ENCODE measurements at regions not wholly inside any gene's neighbourhood (a gene's known extent, or its start where the extent isn't known, plus 50 kb on each side); places are given as distances from the start of the nearest gene placed in this dataset.

DNA sequence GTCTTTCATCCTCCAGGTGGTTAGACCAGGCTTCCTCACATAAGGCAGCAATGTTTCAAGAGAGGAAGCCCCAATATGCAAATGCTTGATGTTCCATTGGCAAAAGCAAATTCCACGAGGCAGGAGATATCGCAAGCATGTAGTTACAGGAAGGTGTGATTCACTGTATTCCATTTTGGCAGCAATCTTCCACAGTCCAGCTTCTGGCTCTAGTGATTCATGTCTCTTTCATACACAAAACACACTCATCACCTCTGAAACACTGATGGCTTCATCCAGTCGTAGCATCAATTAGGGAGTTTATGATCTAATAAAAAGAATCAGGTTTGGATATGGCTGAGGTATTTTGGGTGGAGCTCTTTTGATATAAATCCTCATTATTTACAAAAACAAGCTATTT, 552.2 kb upstream of the RIOK2 start:
- no peak for TF ChIP-seq POLR2AphosphoS5 (IDR thresholded peaks at IDR 0.05; ENCODE audit: low read depth, low read length)
- no peak for TF ChIP-seq POU2F2 (IDR thresholded peaks at IDR 0.05; ENCODE audit: low read depth, low read length)
- no peak for TF ChIP-seq SPI1 (IDR thresholded peaks at IDR 0.05; ENCODE audit: low read depth, low read length)
- no peak for TF ChIP-seq TAF1 (IDR thresholded peaks at IDR 0.05; ENCODE audit: low read depth, low read length)
- no peak for TF ChIP-seq PAX5 (IDR thresholded peaks at IDR 0.05; ENCODE audit: insufficient read depth, low read length, severe bottlenecking)
- TF ChIP-seq POLR2A (IDR thresholded peaks at IDR 0.05; ENCODE audit: low read depth, low read length) = no peak
- no peak for FAIRE-seq
- DNase-seq (ENCODE audit: insufficient read length, low spot score) = no peak

DNA sequence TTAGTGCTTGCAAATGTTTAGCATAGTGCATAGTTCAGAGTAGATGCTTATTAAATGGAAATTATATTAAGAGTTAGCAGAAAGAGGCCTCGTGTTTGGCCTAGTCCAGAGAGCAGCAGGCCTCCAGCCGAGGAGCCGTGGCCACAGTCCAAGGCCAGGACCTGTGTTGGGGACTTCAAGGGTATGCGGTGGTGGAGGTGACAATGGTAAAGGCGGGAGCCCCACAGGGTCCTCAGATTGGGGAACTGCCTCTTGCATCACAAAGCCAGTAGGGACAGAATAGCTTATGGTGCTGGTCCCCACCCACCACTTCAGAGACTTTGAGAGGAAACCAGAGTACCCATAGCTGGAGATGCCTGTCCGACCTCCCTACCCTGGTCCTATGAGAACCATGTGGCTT, 554.6 kb upstream of the RIOK2 start:
- DNase-seq (ENCODE audit: insufficient read length, low spot score) (no peak), FAIRE-seq (no peak)
- TF ChIP-seq TAF1 (IDR thresholded peaks at IDR 0.05; ENCODE audit: low read depth, low read length) (no peak), POLR2AphosphoS5 (IDR thresholded peaks at IDR 0.05; ENCODE audit: low read depth, low read length) (no peak), PAX5 (IDR thresholded peaks at IDR 0.05; ENCODE audit: insufficient read depth, low read length, severe bottlenecking) (no peak), POU2F2 (IDR thresholded peaks at IDR 0.05; ENCODE audit: low read depth, low read length) (no peak), POLR2A (IDR thresholded peaks at IDR 0.05; ENCODE audit: low read depth, low read length) (no peak), SPI1 (IDR thresholded peaks at IDR 0.05; ENCODE audit: low read depth, low read length) (no peak)

DNA sequence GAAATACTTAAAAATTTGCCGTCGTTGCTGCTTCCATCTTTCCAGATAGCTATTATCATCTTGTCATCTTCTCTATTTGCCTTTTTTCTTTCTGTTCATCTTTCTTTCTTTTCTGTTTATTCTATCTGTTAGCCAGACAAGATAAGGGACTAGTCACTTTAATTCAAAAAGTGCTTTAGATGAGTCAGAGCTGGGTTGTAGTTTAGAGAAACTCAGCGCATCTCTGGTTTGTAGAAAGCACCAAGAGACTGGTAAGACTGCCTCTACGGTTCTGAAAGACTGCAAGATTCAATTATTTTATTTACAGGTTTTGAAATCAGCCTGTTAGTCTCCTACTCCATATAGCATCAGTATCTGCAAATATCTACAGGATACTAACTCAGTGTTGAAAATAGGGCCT, 562.8 kb upstream of the RIOK2 start:
- no peak for DNase-seq (ENCODE audit: insufficient read length, low spot score)
- TF ChIP-seq SPI1 (IDR thresholded peaks at IDR 0.05; ENCODE audit: low read depth, low read length) = no peak
- no peak for TF ChIP-seq POLR2AphosphoS5 (IDR thresholded peaks at IDR 0.05; ENCODE audit: low read depth, low read length)
- no peak for TF ChIP-seq POLR2A (IDR thresholded peaks at IDR 0.05; ENCODE audit: low read depth, low read length)
- TF ChIP-seq PAX5 (IDR thresholded peaks at IDR 0.05; ENCODE audit: insufficient read depth, low read length, severe bottlenecking) = no peak
- no peak for TF ChIP-seq TAF1 (IDR thresholded peaks at IDR 0.05; ENCODE audit: low read depth, low read length)
- no peak for FAIRE-seq

DNA sequence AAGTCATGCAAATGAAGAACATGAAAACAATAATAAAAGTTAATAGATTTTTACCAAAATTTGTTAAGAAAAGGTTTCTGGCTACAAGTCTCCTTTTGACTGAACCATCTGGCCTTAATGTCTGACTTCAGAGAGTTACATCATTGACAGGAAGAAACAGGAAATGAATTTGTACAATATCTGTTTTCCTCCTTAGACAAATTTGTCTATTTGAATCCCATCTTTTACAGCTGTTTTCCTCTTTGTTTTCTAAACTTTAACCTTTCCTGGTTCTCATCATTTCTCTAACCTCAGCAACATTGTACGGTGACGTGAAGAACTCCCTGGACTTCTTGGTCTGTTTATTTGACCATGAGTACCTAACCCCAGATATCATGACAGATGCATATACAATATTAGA, 567.5 kb upstream of the RIOK2 start:
- DNase-seq (ENCODE audit: insufficient read length, low spot score) = no peak
- no peak for FAIRE-seq

DNA sequence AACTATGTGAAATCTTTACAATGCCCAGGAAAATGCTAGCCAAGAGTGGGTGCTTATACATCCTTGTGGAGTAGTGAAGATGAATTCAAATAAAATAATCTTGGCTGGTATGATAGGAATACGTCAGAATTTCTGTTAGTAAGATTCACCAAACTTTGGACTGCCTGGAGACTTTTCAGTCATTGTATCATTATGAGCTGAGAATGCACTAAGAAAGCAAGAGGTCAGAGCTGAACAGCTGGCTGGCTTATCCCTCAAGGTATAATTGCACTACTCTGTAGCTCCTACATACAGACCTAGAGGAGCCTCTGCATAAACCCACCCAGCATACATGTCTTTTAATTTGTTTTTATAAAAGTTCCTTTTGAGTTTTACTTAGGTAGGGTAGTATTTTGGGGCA, 568.5 kb upstream of the RIOK2 start:
- DNase-seq (ENCODE audit: insufficient read length, low spot score) (no peak), FAIRE-seq (no peak)
- TF ChIP-seq POLR2AphosphoS5 (IDR thresholded peaks at IDR 0.05; ENCODE audit: low read depth, low read length) (no peak), POU2F2 (IDR thresholded peaks at IDR 0.05; ENCODE audit: low read depth, low read length) (no peak), SPI1 (IDR thresholded peaks at IDR 0.05; ENCODE audit: low read depth, low read length) (no peak), POLR2A (IDR thresholded peaks at IDR 0.05; ENCODE audit: low read depth, low read length) (no peak), TAF1 (IDR thresholded peaks at IDR 0.05; ENCODE audit: low read depth, low read length) (no peak), PAX5 (IDR thresholded peaks at IDR 0.05; ENCODE audit: insufficient read depth, low read length, severe bottlenecking) (no peak)

More for the DNA sequence above, 567.5 kb upstream of the RIOK2 start:
- no peak for TF ChIP-seq POU2F2 (IDR thresholded peaks at IDR 0.05; ENCODE audit: low read depth, low read length)
- TF ChIP-seq PAX5 (IDR thresholded peaks at IDR 0.05; ENCODE audit: insufficient read depth, low read length, severe bottlenecking) = no peak
- no peak for TF ChIP-seq SPI1 (IDR thresholded peaks at IDR 0.05; ENCODE audit: low read depth, low read length)
- no peak for TF ChIP-seq POLR2A (IDR thresholded peaks at IDR 0.05; ENCODE audit: low read depth, low read length)
- no peak for TF ChIP-seq TAF1 (IDR thresholded peaks at IDR 0.05; ENCODE audit: low read depth, low read length)
- TF ChIP-seq POLR2AphosphoS5 (IDR thresholded peaks at IDR 0.05; ENCODE audit: low read depth, low read length) = no peak

DNA sequence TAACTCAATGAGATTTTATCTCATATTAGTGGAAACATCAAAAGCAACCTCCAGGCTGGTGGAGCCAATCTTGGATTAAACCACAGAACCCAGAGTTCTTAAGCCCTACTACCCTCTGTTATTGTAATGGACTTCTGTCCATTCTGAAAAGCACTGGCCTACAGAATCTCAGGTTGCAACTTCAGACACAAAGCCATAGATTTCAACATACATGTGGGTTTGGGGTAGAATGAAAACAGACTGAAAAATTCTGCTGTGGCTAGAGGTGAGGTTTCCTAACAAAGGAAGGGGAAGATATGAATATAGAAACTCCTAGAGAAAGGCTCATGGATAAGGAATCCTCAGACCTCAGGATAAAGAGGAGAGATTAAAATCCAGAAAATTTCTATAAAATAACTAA, 569.8 kb upstream of the RIOK2 start:
- FAIRE-seq (no peak), DNase-seq (ENCODE audit: insufficient read length, low spot score) (no peak)
- no peak for TF ChIP-seq POU2F2 (IDR thresholded peaks at IDR 0.05; ENCODE audit: low read depth, low read length)
- no peak for TF ChIP-seq PAX5 (IDR thresholded peaks at IDR 0.05; ENCODE audit: insufficient read depth, low read length, severe bottlenecking)
- TF ChIP-seq POLR2AphosphoS5 (IDR thresholded peaks at IDR 0.05; ENCODE audit: low read depth, low read length) = no peak
- no peak for TF ChIP-seq POLR2A (IDR thresholded peaks at IDR 0.05; ENCODE audit: low read depth, low read length)
- TF ChIP-seq TAF1 (IDR thresholded peaks at IDR 0.05; ENCODE audit: low read depth, low read length) = no peak
- no peak for TF ChIP-seq SPI1 (IDR thresholded peaks at IDR 0.05; ENCODE audit: low read depth, low read length)

DNA sequence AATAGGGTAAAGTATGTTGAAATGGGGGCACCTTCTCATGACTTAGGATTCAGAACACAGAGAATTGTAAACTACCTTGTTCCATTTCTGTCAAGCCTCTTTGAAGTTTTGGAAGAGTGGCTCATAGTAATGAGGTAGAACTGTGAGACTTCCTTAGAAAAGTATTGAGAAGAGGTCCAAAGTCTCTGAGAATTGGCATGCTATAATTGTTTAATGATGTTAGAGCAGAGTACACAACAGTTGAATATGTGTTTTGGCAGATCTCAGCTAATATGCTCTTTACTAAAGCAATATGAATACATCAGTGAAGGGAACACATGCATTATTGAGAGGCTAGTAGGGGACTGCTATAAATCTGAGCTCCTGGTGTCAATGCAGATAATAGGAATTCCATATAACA, 579.4 kb upstream of the RIOK2 start:
- DNase-seq (ENCODE audit: insufficient read length, low spot score) (no peak), FAIRE-seq (no peak)
- no peak for TF ChIP-seq SPI1 (IDR thresholded peaks at IDR 0.05; ENCODE audit: low read depth, low read length)
- TF ChIP-seq TAF1 (IDR thresholded peaks at IDR 0.05; ENCODE audit: low read depth, low read length) = no peak
- no peak for TF ChIP-seq POLR2A (IDR thresholded peaks at IDR 0.05; ENCODE audit: low read depth, low read length)
- TF ChIP-seq PAX5 (IDR thresholded peaks at IDR 0.05; ENCODE audit: insufficient read depth, low read length, severe bottlenecking) = no peak
- TF ChIP-seq POLR2AphosphoS5 (IDR thresholded peaks at IDR 0.05; ENCODE audit: low read depth, low read length) = no peak
- no peak for TF ChIP-seq POU2F2 (IDR thresholded peaks at IDR 0.05; ENCODE audit: low read depth, low read length)

DNA sequence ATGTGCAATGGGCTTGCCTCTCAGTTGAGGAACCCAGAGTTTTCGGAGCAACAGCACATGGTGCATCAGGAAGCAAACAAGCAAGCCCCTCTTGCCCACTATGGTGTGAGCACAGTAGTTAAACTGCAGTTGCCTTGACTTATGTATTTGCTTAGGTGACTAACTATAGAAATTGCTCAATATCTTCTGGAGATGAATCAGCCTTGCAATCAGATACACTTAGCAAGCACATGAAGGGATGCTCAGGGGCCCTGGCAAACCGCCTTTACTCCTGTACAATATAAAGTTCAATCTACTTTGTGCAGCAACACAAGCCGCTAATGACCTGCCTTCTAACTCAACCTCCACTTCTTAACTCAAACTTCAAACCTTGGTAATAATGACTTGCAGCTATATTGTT, 581.7 kb upstream of the RIOK2 start:
- no peak for FAIRE-seq
- TF ChIP-seq POLR2A (IDR thresholded peaks at IDR 0.05; ENCODE audit: low read depth, low read length) (no peak), SPI1 (IDR thresholded peaks at IDR 0.05; ENCODE audit: low read depth, low read length) (no peak), POU2F2 (IDR thresholded peaks at IDR 0.05; ENCODE audit: low read depth, low read length) (no peak), POLR2AphosphoS5 (IDR thresholded peaks at IDR 0.05; ENCODE audit: low read depth, low read length) (no peak), PAX5 (IDR thresholded peaks at IDR 0.05; ENCODE audit: insufficient read depth, low read length, severe bottlenecking) (no peak), TAF1 (IDR thresholded peaks at IDR 0.05; ENCODE audit: low read depth, low read length) (no peak)
- DNase-seq (ENCODE audit: insufficient read length, low spot score) = no peak

DNA sequence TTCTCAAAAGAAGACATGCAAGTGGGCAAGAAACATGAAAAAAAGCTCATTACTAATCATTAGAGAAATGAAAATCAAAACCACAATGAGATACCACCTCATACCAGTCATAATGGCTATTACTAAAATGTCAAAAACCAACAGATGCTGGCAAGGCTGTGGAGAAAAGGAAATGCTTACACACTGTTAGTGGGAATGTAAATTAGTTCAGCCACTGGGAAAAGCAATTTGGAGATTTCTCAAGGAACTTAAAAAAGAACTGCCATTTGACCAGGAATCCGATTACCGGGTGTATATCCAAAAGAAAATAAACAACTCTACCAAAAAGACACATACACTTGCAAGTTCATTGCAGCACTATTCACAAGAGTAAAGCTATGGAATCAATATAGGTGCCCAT, 595.4 kb upstream of the RIOK2 start:
- TF ChIP-seq POLR2A (IDR thresholded peaks at IDR 0.05; ENCODE audit: low read depth, low read length) (no peak), TAF1 (IDR thresholded peaks at IDR 0.05; ENCODE audit: low read depth, low read length) (no peak), POU2F2 (IDR thresholded peaks at IDR 0.05; ENCODE audit: low read depth, low read length) (no peak), PAX5 (IDR thresholded peaks at IDR 0.05; ENCODE audit: insufficient read depth, low read length, severe bottlenecking) (no peak), SPI1 (IDR thresholded peaks at IDR 0.05; ENCODE audit: low read depth, low read length) (no peak), POLR2AphosphoS5 (IDR thresholded peaks at IDR 0.05; ENCODE audit: low read depth, low read length) (no peak)
- FAIRE-seq = no peak

DNA sequence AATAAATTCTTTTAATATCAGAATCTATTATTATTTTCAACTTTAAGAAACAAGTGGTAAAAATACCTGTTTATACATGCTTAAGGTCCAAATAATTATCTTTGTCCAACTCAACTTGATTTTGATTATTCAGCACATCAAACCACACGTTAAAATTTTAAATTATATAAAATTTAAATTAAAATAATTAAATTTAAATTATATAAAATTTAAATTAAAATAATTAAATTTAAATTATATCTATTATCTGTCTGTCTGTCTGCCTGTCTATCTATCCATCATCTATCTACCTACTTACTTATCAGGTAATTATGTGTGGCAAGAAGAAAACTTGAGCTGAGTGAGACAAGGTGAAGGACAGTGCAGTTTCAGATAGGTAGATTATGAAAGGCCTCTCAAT, 605.3 kb upstream of the RIOK2 start:
- TF ChIP-seq POLR2AphosphoS5 (IDR thresholded peaks at IDR 0.05; ENCODE audit: low read depth, low read length) = no peak
- TF ChIP-seq TAF1 (IDR thresholded peaks at IDR 0.05; ENCODE audit: low read depth, low read length) = no peak
- no peak for TF ChIP-seq POU2F2 (IDR thresholded peaks at IDR 0.05; ENCODE audit: low read depth, low read length)
- no peak for TF ChIP-seq PAX5 (IDR thresholded peaks at IDR 0.05; ENCODE audit: insufficient read depth, low read length, severe bottlenecking)
- no peak for TF ChIP-seq SPI1 (IDR thresholded peaks at IDR 0.05; ENCODE audit: low read depth, low read length)
- TF ChIP-seq POLR2A (IDR thresholded peaks at IDR 0.05; ENCODE audit: low read depth, low read length) = no peak

More for the DNA sequence above, 595.4 kb upstream of the RIOK2 start:
- DNase-seq (ENCODE audit: insufficient read length, low spot score) = no peak

More for the DNA sequence above, 605.3 kb upstream of the RIOK2 start:
- FAIRE-seq (no peak), DNase-seq (ENCODE audit: insufficient read length, low spot score) (no peak)
